ENCODE measurements at regions not wholly inside any gene's neighbourhood (a gene's known extent, or its start where the extent isn't known, plus 50 kb on each side); places are given as distances from the start of the nearest gene placed in this dataset.

GRCh38 chr13:84399320-84400085 lies 517.2 kb upstream of the SLITRK1 start:
- intact Hi-C loops (cut with DNase I), result no loop called here
- no peak for ATAC-seq

GRCh38 chr13:84393981-84394625 lies 511.8 kb upstream of the SLITRK1 start:
- H3K9me3 ChIP-seq, result no peaks in the 10 kb centered on the region
- DNase-seq (no peak), ATAC-seq (no peak)
- no peaks in the 10 kb centered on the region for H3K4me1 ChIP-seq
- no peak overlapping the region for H3K27ac ChIP-seq
- no peaks in the 10 kb centered on the region for H3K36me3 ChIP-seq
- H3K27me3 ChIP-seq (ENCODE audit: low read depth), result no peaks in the 10 kb centered on the region
- H3K4me3 ChIP-seq, result no peak overlapping the region
- TF ChIP-seq CTCF (IDR thresholded peaks at IDR 0.05), result no peak
- intact Hi-C loops (cut with DNase I), result no loop called here

More at GRCh38 chr13:84399320-84400085, 517.2 kb upstream of the SLITRK1 start:
- DNase-seq, result no peak
- no peak overlapping the region for H3K4me3 ChIP-seq
- no peaks in the 10 kb centered on the region for H3K36me3 ChIP-seq
- TF ChIP-seq CTCF (IDR thresholded peaks at IDR 0.05), result no peak
- H3K9me3 ChIP-seq, result no peaks in the 10 kb centered on the region
- no peaks in the 10 kb centered on the region for H3K27me3 ChIP-seq (ENCODE audit: low read depth)
- H3K27ac ChIP-seq, result no peak overlapping the region
- no peaks in the 10 kb centered on the region for H3K4me1 ChIP-seq

- Histone ChIP-seq H3K27ac (no peak overlapping the region), H3K4me3 (no peak overlapping the region), H3K36me3 (no peaks in the 10 kb centered on the region), H3K27me3 (ENCODE audit: low read depth) (no peaks in the 10 kb centered on the region), H3K9me3 (no peaks in the 10 kb centered on the region), H3K4me1 (no peaks in the 10 kb centered on the region)
- no peak for TF ChIP-seq CTCF (IDR thresholded peaks at IDR 0.05)
- intact Hi-C loops (cut with DNase I), result no loop called here
- ATAC-seq, result no peak
- DNase-seq, result no peak
These were observed 498.6 kb upstream of the SLITRK1 start for GRCh38 chr13:84380866-84381265.

GRCh38 chr13:84377106-84377505 lies 494.8 kb upstream of the SLITRK1 start:
- intact Hi-C loops (cut with DNase I), result no loop called here
- ATAC-seq, result no peak
- DNase-seq, result no peak

GRCh38 chr13:84366506-84366905 lies 484.2 kb upstream of the SLITRK1 start:
- TF ChIP-seq CTCF (IDR thresholded peaks at IDR 0.05), result no peak
- Histone ChIP-seq H3K27ac (no peak overlapping the region), H3K36me3 (no peaks in the 10 kb centered on the region), H3K4me3 (no peak overlapping the region), H3K9me3 (no peaks in the 10 kb centered on the region), H3K4me1 (no peaks in the 10 kb centered on the region), H3K27me3 (ENCODE audit: low read depth) (no peaks in the 10 kb centered on the region)
- intact Hi-C loops (cut with DNase I), result no loop called here
- DNase-seq (no peak), ATAC-seq (no peak)

More at GRCh38 chr13:84377106-84377505, 494.8 kb upstream of the SLITRK1 start:
- H3K9me3 ChIP-seq, result no peaks in the 10 kb centered on the region
- H3K4me1 ChIP-seq, result no peaks in the 10 kb centered on the region
- H3K27ac ChIP-seq, result no peak overlapping the region
- no peak for TF ChIP-seq CTCF (IDR thresholded peaks at IDR 0.05)
- no peak overlapping the region for H3K4me3 ChIP-seq
- H3K27me3 ChIP-seq (ENCODE audit: low read depth), result no peaks in the 10 kb centered on the region
- H3K36me3 ChIP-seq, result no peaks in the 10 kb centered on the region
